MM.1S (cell line): ENCODE measurements at regions not wholly inside any gene's neighbourhood (a gene's known extent, or its start where the extent isn't known, plus 50 kb on each side); places are given as distances from the start of the nearest gene placed in this dataset.

Experiments used
- CTCF ChIP-seq: fragments of 300-600 bp; sonication (generic); IDR thresholded peaks from 2 replicates; pipeline ENCODE4 v1.5.1; 2016; ENCODE audit warnings: antibody characterized with exemption, low read length, mixed read lengths
- EZH2 ChIP-seq: fragments of 300-600 bp; sonication (generic); optimal IDR thresholded peaks from 2 replicates; pipeline ENCODE3; 2017; ENCODE audit warnings: low read depth, mild to moderate bottlenecking, antibody characterized with exemption, low read length, mixed read lengths
- EZH2phosphoT487 ChIP-seq: fragments of 300-600 bp; sonication (generic); IDR thresholded peaks from 2 replicates; pipeline ENCODE4 v1.6.1; 2018; ENCODE audit warnings: antibody characterized with exemption, low read length

- no peak for TF ChIP-seq CTCF
- no peak for TF ChIP-seq EZH2phosphoT487
- no peak for TF ChIP-seq EZH2
These were observed 738.3 kb downstream of the INHBA start for GRCh38 chr7:40964610-40965009.
